Mesendoderm (in vitro differentiated cells): ENCODE measurements at regions not wholly inside any gene's neighbourhood (a gene's known extent, or its start where the extent isn't known, plus 50 kb on each side); places are given as distances from the start of the nearest gene placed in this dataset.

Experiments
- DNase-seq: peaks from one replicate; pipeline ENCODE4 v3.0.0; 2013
- H2AK5ac ChIP-seq: 2 replicates; pipeline ENCODE4 v1.6.1; 2013; ENCODE audit warnings: low read length, inconsistent platforms
- H2BK120ac ChIP-seq: 2 replicates; pipeline ENCODE4 v1.6.1; 2013; ENCODE audit warnings: low read depth, mild to moderate bottlenecking, low read length, moderate library complexity, mixed read lengths
- H2BK15ac ChIP-seq: replicated peaks from 2 replicates; pipeline ENCODE4 v1.6.1; 2013; ENCODE audit warnings: low read depth, mild to moderate bottlenecking, moderate library complexity
- H2BK5ac ChIP-seq: 2 replicates; pipeline ENCODE4 v1.6.1; 2013; ENCODE audit warnings: low read length, inconsistent platforms
- H3K18ac ChIP-seq: 2 replicates; pipeline ENCODE4 v1.6.1; 2013; ENCODE audit warnings: mild to moderate bottlenecking, low read length, mixed read lengths
- H3K23ac ChIP-seq: one replicate; pipeline ENCODE4 v1.6.1; 2013; ENCODE audit warnings: low read length
- H3K27ac ChIP-seq: 2 replicates; pipeline ENCODE4 v1.5.1; 2013; ENCODE audit warnings: low read depth, mild to moderate bottlenecking, inconsistent platforms, low read length, moderate library complexity
- H3K27me3 ChIP-seq: 2 replicates; pipeline ENCODE4 v1.6.1; 2013; ENCODE audit warnings: low read length, control low read depth, mild to moderate bottlenecking, inconsistent platforms; ENCODE audit not compliant: insufficient read depth, poor library complexity
- H3K36me3 ChIP-seq: 2 replicates; pipeline ENCODE4 v1.6.1; 2013; ENCODE audit warnings: low read length, inconsistent platforms; ENCODE audit not compliant: control insufficient read depth, insufficient read depth
- H3K4ac ChIP-seq: one replicate; pipeline ENCODE4 v1.6.1; 2013; ENCODE audit warnings: low read depth, mild to moderate bottlenecking, low read length, moderate library complexity
- H3K4me1 ChIP-seq: 2 replicates; pipeline ENCODE4 v1.6.1; 2013; ENCODE audit warnings: low read depth, low read length, inconsistent platforms; ENCODE audit not compliant: control insufficient read depth
- H3K4me2 ChIP-seq: 2 replicates; pipeline ENCODE4 v1.6.1; 2013; ENCODE audit warnings: low read length
- H3K4me3 ChIP-seq: 2 replicates; pipeline ENCODE4 v1.5.1; 2013; ENCODE audit warnings: mild to moderate bottlenecking, low read length
- H3K56ac ChIP-seq: one replicate; pipeline ENCODE4 v1.6.1; 2013; ENCODE audit warnings: low read length
- H3K79me1 ChIP-seq: 2 replicates; pipeline ENCODE4 v1.6.1; 2013; ENCODE audit warnings: low read length, inconsistent platforms
- H3K79me2 ChIP-seq: 2 replicates; pipeline ENCODE4 v1.6.1; 2013; ENCODE audit warnings: mild to moderate bottlenecking, low read length; ENCODE audit not compliant: control insufficient read depth, insufficient read depth
- H3K9ac ChIP-seq: 2 replicates; pipeline ENCODE4 v1.6.1; 2013; ENCODE audit warnings: low read length, inconsistent platforms
- H4K5ac ChIP-seq: one replicate; pipeline ENCODE4 v1.6.1; 2013; ENCODE audit warnings: low read length
- H4K8ac ChIP-seq: one replicate; pipeline ENCODE4 v1.6.1; 2013; ENCODE audit warnings: low read depth, mild to moderate bottlenecking, control low read depth, low read length, moderate library complexity
- WGBS: extraction: QIAGEN DNeasy Blood & Tissue Kit; methylation state at CpG from one replicate; pipeline ENCODE4 v1.1.7; 2013; ENCODE audit warnings: low lambda C conversion rate, missing lambda C conversion rate; ENCODE audit not compliant: insufficient coverage; ENCODE audit errors: extremely low coverage; 5-methylcytosine and 5-hydroxymethylcytosine counted together

DNA sequence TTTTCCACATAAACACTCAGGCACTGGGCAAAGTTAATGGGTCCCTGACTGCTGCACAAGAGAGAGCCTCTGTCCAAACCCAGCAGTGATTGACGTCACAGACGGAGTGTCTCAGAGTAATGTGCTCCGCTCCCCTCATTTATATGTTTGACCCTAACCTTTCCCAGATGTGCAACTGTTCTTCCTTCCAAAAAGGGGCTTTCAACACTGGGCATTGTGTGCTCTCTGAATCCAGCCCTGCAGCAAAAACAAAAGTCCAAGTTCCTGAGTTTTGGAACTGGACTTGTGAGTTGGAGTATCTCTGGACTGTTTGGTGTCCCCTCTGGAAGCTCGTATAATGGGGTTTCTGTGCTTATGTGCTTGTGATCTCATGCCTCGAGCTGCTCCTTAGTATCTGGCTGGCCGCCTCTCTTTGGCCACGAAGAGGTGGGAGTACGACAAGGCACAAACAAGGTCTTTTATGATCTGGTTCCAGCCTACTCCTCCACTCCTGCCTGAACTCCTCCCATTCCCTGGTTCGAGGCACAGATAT lies 76.4 kb upstream of the SMIM36 start:
- Histone ChIP-seq H3K56ac (no peak overlapping the region), H2BK15ac (no peak overlapping the region), H3K9ac (no peak overlapping the region), H2BK120ac (no peak overlapping the region), H4K5ac (no peak overlapping the region), H3K23ac (no peak overlapping the region), H2BK5ac (no peak overlapping the region), H4K8ac (no peak overlapping the region), H3K27me3 (no peaks in the 10 kb centered on the region), H3K4me3 (no peak overlapping the region), H3K79me1 (no peaks in the 10 kb centered on the region), H3K4me2 (no peak overlapping the region), H2AK5ac (no peak overlapping the region), H3K36me3 (no peaks in the 10 kb centered on the region), H3K4me1 (no peaks in the 10 kb centered on the region), H3K27ac (no peak overlapping the region), H3K4ac (no peak overlapping the region), H3K18ac (no peak overlapping the region), H3K79me2 (no peaks in the 10 kb centered on the region)
- no CpG with 5 or more reads among the region's 9 CpGs for WGBS
- no peak for DNase-seq

- no peak overlapping the region for H3K4me3 ChIP-seq
- no peaks in the 10 kb centered on the region for H3K36me3 ChIP-seq
- DNase-seq = no peak
- WGBS = no CpG with 5 or more reads among the region's 2 CpGs
- no peak overlapping the region for H3K4ac ChIP-seq
- no peak overlapping the region for H4K8ac ChIP-seq
- no peak overlapping the region for H2BK120ac ChIP-seq
- H4K5ac ChIP-seq = no peak overlapping the region
- H3K9ac ChIP-seq = no peak overlapping the region
- no peaks in the 10 kb centered on the region for H3K27me3 ChIP-seq
- H3K79me1 ChIP-seq = no peaks in the 10 kb centered on the region
- H3K79me2 ChIP-seq = no peaks in the 10 kb centered on the region
- H2AK5ac ChIP-seq = no peak overlapping the region
- H3K18ac ChIP-seq = no peak overlapping the region
- H2BK5ac ChIP-seq = no peak overlapping the region
- H3K23ac ChIP-seq = no peak overlapping the region
- no peak overlapping the region for H2BK15ac ChIP-seq
- H3K27ac ChIP-seq = no peak overlapping the region
- no peak overlapping the region for H3K56ac ChIP-seq
- no peaks in the 10 kb centered on the region for H3K4me1 ChIP-seq
- H3K4me2 ChIP-seq = no peak overlapping the region
These were observed 74.4 kb upstream of the SMIM36 start for GRCh38 chr17:55585629-55586028.

DNA sequence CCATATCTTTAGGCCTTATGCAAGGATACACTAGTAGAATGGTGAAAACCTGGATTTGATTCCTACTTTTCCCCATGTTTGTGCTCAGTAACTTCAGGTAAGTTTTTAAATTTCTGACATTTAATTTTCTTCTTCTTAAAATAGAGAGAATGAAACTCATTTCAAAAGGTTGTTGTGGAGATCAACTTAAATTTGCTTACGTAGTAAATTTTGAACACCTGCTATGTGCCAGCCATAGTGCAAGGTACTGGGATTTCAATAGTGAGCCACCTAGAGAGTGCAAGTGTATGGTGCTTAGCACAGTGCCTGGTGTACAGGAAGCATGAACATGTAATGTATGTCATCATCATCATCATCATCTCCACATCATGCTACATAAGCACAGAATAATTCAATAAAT lies 73.6 kb upstream of the SMIM36 start:
- no peaks in the 10 kb centered on the region for H3K27me3 ChIP-seq
- H3K27ac ChIP-seq = no peak overlapping the region
- no peak overlapping the region for H3K23ac ChIP-seq
- WGBS = no CpG with 5 or more reads among the region's 1 CpG
- H2BK120ac ChIP-seq = no peak overlapping the region
- H2BK5ac ChIP-seq = no peak overlapping the region
- no peak overlapping the region for H3K56ac ChIP-seq
- no peak overlapping the region for H3K9ac ChIP-seq
- H3K4me3 ChIP-seq = no peak overlapping the region
- no peaks in the 10 kb centered on the region for H3K36me3 ChIP-seq
- H4K8ac ChIP-seq = no peak overlapping the region
- H4K5ac ChIP-seq = no peak overlapping the region
- H3K4me2 ChIP-seq = no peak overlapping the region
- H2BK15ac ChIP-seq = no peak overlapping the region
- no peaks in the 10 kb centered on the region for H3K79me1 ChIP-seq
- no peaks in the 10 kb centered on the region for H3K4me1 ChIP-seq
- no peaks in the 10 kb centered on the region for H3K79me2 ChIP-seq
- no peak for DNase-seq
- no peak overlapping the region for H3K18ac ChIP-seq
- no peak overlapping the region for H3K4ac ChIP-seq
- H2AK5ac ChIP-seq = no peak overlapping the region

GRCh38 chr17:55584055-55584685 lies 72.9 kb upstream of the SMIM36 start:
- H4K8ac ChIP-seq = no peak overlapping the region
- H3K4ac ChIP-seq = no peak overlapping the region
- no peak for DNase-seq
- no peak overlapping the region for H2AK5ac ChIP-seq
- H3K23ac ChIP-seq = no peak overlapping the region
- no peaks in the 10 kb centered on the region for H3K79me1 ChIP-seq
- H4K5ac ChIP-seq = no peak overlapping the region
- H3K27me3 ChIP-seq = no peaks in the 10 kb centered on the region
- H2BK120ac ChIP-seq = no peak overlapping the region
- H3K79me2 ChIP-seq = no peaks in the 10 kb centered on the region
- no peak overlapping the region for H2BK5ac ChIP-seq
- no peak overlapping the region for H3K4me3 ChIP-seq
- no peaks in the 10 kb centered on the region for H3K4me1 ChIP-seq
- H3K4me2 ChIP-seq = no peak overlapping the region
- H3K36me3 ChIP-seq = no peaks in the 10 kb centered on the region
- H3K9ac ChIP-seq = no peak overlapping the region
- no CpG with 5 or more reads among the region's 2 CpGs for WGBS
- no peak overlapping the region for H2BK15ac ChIP-seq
- H3K18ac ChIP-seq = no peak overlapping the region
- no peak overlapping the region for H3K56ac ChIP-seq
- H3K27ac ChIP-seq = no peak overlapping the region

DNA sequence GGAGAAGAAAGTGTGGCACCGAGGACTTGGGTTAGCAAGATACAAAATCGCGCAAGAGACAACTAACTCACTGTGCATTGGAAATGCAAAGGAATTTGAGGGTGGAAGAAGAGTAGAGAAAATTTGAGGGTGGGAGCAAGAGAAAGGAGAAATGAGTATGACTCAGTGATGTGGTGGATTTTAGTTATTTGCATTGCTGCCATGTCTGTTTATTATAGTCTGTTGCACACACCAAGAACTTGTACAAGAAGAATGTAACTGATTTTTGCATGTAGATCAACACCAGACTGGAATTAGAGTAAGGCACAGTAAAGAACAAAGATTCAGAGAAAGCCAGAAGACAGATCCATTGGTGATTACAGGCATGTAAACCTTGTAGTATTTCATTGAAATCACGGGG lies 71.6 kb upstream of the SMIM36 start:
- Histone ChIP-seq H3K4me2 (no peak overlapping the region), H3K9ac (no peak overlapping the region), H2BK120ac (no peak overlapping the region), H2BK15ac (no peak overlapping the region), H3K36me3 (no peaks in the 10 kb centered on the region), H3K27ac (no peak overlapping the region), H2AK5ac (no peak overlapping the region), H3K18ac (no peak overlapping the region), H3K4ac (no peak overlapping the region), H4K8ac (no peak overlapping the region), H3K23ac (no peak overlapping the region), H3K4me1 (no peaks in the 10 kb centered on the region), H2BK5ac (no peak overlapping the region), H3K4me3 (no peak overlapping the region), H3K79me1 (no peaks in the 10 kb centered on the region), H4K5ac (no peak overlapping the region), H3K27me3 (no peaks in the 10 kb centered on the region), H3K79me2 (no peaks in the 10 kb centered on the region), H3K56ac (no peak overlapping the region)
- no CpG with 5 or more reads among the region's 4 CpGs for WGBS
- DNase-seq = no peak

GRCh38 chr17:55580596-55581133 lies 69.4 kb upstream of the SMIM36 start:
- no peaks in the 10 kb centered on the region for H3K79me2 ChIP-seq
- no peak overlapping the region for H2AK5ac ChIP-seq
- H3K23ac ChIP-seq = no peak overlapping the region
- H3K4me3 ChIP-seq = no peak overlapping the region
- no peak overlapping the region for H3K56ac ChIP-seq
- no peak overlapping the region for H3K18ac ChIP-seq
- no peaks in the 10 kb centered on the region for H3K27me3 ChIP-seq
- no CpG with 5 or more reads among the region's 5 CpGs for WGBS
- H3K4me1 ChIP-seq = no peaks in the 10 kb centered on the region
- H3K36me3 ChIP-seq = no peaks in the 10 kb centered on the region
- H2BK120ac ChIP-seq = no peak overlapping the region
- DNase-seq = no peak
- H2BK15ac ChIP-seq = no peak overlapping the region
- no peak overlapping the region for H4K5ac ChIP-seq
- no peak overlapping the region for H3K9ac ChIP-seq
- H4K8ac ChIP-seq = no peak overlapping the region
- H2BK5ac ChIP-seq = no peak overlapping the region
- H3K27ac ChIP-seq = no peak overlapping the region
- H3K79me1 ChIP-seq = no peaks in the 10 kb centered on the region
- no peak overlapping the region for H3K4ac ChIP-seq
- H3K4me2 ChIP-seq = no peak overlapping the region
